Osteoblast (primary cell): ENCODE measurements at regions not wholly inside any gene's neighbourhood (a gene's known extent, or its start where the extent isn't known, plus 50 kb on each side); places are given as distances from the start of the nearest gene placed in this dataset.

Source experiments
- DNase-seq: peaks from one replicate; pipeline ENCODE4 v3.0.0; 2011; ENCODE audit warnings: low spot score, mixed read lengths; ENCODE audit not compliant: insufficient read length; ENCODE audit errors: missing footprints
- H2AFZ ChIP-seq: 2 replicates; pipeline ENCODE4 v1.6.0; 2011; ENCODE audit warnings: mild to moderate bottlenecking, low read length
- H3K27ac ChIP-seq: 2 replicates; pipeline ENCODE4 v1.5.1; 2011; ENCODE audit warnings: mild to moderate bottlenecking, low read depth, low read length, moderate library complexity
- H3K27me3 ChIP-seq: 2 replicates; pipeline ENCODE4 v1.6.0; 2012; ENCODE audit warnings: mild to moderate bottlenecking, control low read depth, inconsistent platforms, low read length, moderate library complexity; ENCODE audit not compliant: insufficient read depth
- H3K36me3 ChIP-seq: 2 replicates; pipeline ENCODE4 v1.5.1; 2011; ENCODE audit warnings: mild to moderate bottlenecking, low read length, control low read depth, moderate library complexity; ENCODE audit not compliant: insufficient read depth
- H3K4me1 ChIP-seq: 2 replicates; pipeline ENCODE4 v1.5.1; 2011; ENCODE audit warnings: mild to moderate bottlenecking, low read length, control low read depth, moderate library complexity; ENCODE audit not compliant: insufficient read depth
- H3K4me2 ChIP-seq: 2 replicates; pipeline ENCODE4 v1.6.0; 2011; ENCODE audit warnings: mild to moderate bottlenecking, low read length; ENCODE audit not compliant: insufficient read depth
- H3K4me3 ChIP-seq: fragments of 200-600 bp; sonication (generic); 3 replicates; pipeline ENCODE4 v1.5.1; 2012; ENCODE audit warnings: mild to moderate bottlenecking, low read length, inconsistent platforms; ENCODE audit not compliant: insufficient read depth
- H3K79me2 ChIP-seq: 2 replicates; pipeline ENCODE4 v1.6.0; 2012; ENCODE audit warnings: mild to moderate bottlenecking, low read length, control low read depth, inconsistent platforms; ENCODE audit not compliant: insufficient read depth
- H3K9me3 ChIP-seq: 2 replicates; pipeline ENCODE4 v1.5.1; 2011; ENCODE audit warnings: low read depth, low read length, control low read depth
- H4K20me1 ChIP-seq: 2 replicates; pipeline ENCODE4 v1.6.0; 2012; ENCODE audit warnings: mild to moderate bottlenecking, low read length, control low read depth; ENCODE audit not compliant: insufficient read depth
- CTCF ChIP-seq: IDR thresholded peaks from 2 replicates; pipeline ENCODE4 v1.5.1; 2011; ENCODE audit warnings: mild to moderate bottlenecking, low read depth, low read length, moderate library complexity; ENCODE audit errors: extremely low read depth

GRCh38 chr13:48827709-48828108 lies 148.0 kb upstream of the FNDC3A start:
- H4K20me1 ChIP-seq, result no peaks in the 10 kb centered on the region
- no peak overlapping the region for H2AFZ ChIP-seq
- no peak overlapping the region for H3K27ac ChIP-seq
- H3K27me3 ChIP-seq, result no peaks in the 10 kb centered on the region
- no peaks in the 10 kb centered on the region for H3K4me1 ChIP-seq
- H3K79me2 ChIP-seq, result no peaks in the 10 kb centered on the region
- DNase-seq, result no peak
- no peak overlapping the region for H3K4me3 ChIP-seq
- no peak overlapping the region for H3K4me2 ChIP-seq
- H3K9me3 ChIP-seq, result no peaks in the 10 kb centered on the region
- no peak for TF ChIP-seq CTCF
- no peaks in the 10 kb centered on the region for H3K36me3 ChIP-seq

GRCh38 chr13:48828962-48829411 lies 146.7 kb upstream of the FNDC3A start:
- no peaks in the 10 kb centered on the region for H4K20me1 ChIP-seq
- no peaks in the 10 kb centered on the region for H3K36me3 ChIP-seq
- no peak for TF ChIP-seq CTCF
- H2AFZ ChIP-seq, result no peak overlapping the region
- no peak overlapping the region for H3K27ac ChIP-seq
- no peaks in the 10 kb centered on the region for H3K27me3 ChIP-seq
- H3K4me2 ChIP-seq, result no peak overlapping the region
- DNase-seq, result no peak
- no peaks in the 10 kb centered on the region for H3K9me3 ChIP-seq
- no peaks in the 10 kb centered on the region for H3K79me2 ChIP-seq
- no peak overlapping the region for H3K4me3 ChIP-seq
- H3K4me1 ChIP-seq, result no peaks in the 10 kb centered on the region

GRCh38 chr13:48829536-48829935 lies 146.2 kb upstream of the FNDC3A start:
- H3K27ac ChIP-seq, result no peak overlapping the region
- no peak overlapping the region for H3K4me3 ChIP-seq
- TF ChIP-seq CTCF, result no peak
- no peaks in the 10 kb centered on the region for H3K27me3 ChIP-seq
- no peak overlapping the region for H2AFZ ChIP-seq
- H3K9me3 ChIP-seq, result no peaks in the 10 kb centered on the region
- no peaks in the 10 kb centered on the region for H4K20me1 ChIP-seq
- no peaks in the 10 kb centered on the region for H3K79me2 ChIP-seq
- no peaks in the 10 kb centered on the region for H3K36me3 ChIP-seq
- H3K4me2 ChIP-seq, result no peak overlapping the region
- no peak for DNase-seq
- no peaks in the 10 kb centered on the region for H3K4me1 ChIP-seq

GRCh38 chr13:48831248-48831647 lies 144.5 kb upstream of the FNDC3A start:
- no peaks in the 10 kb centered on the region for H3K27me3 ChIP-seq
- DNase-seq, result no peak
- H3K36me3 ChIP-seq, result no peaks in the 10 kb centered on the region
- TF ChIP-seq CTCF, result no peak
- H3K27ac ChIP-seq, result no peak overlapping the region
- H4K20me1 ChIP-seq, result no peaks in the 10 kb centered on the region
- no peak overlapping the region for H2AFZ ChIP-seq
- no peak overlapping the region for H3K4me2 ChIP-seq
- no peaks in the 10 kb centered on the region for H3K79me2 ChIP-seq
- no peak overlapping the region for H3K4me3 ChIP-seq
- H3K4me1 ChIP-seq, result no peaks in the 10 kb centered on the region
- no peaks in the 10 kb centered on the region for H3K9me3 ChIP-seq
